NB4 (cell line): ENCODE measurements at regions not wholly inside any gene's neighbourhood (a gene's known extent, or its start where the extent isn't known, plus 50 kb on each side); places are given as distances from the start of the nearest gene placed in this dataset.
"Not testable (repeated sequence)": the region's sequence is repeated elsewhere in the genome, so short reads cannot be mapped to it uniquely, and the experiment has no call there.

Source experiments
- DNase-seq: peaks from one replicate; pipeline ENCODE4 v3.0.0; 2010; ENCODE audit warnings: low read depth
- H3K4me3 ChIP-seq: one replicate; pipeline ENCODE4 v1.5.1; 2011; ENCODE audit warnings: mild to moderate bottlenecking, low read depth, low read length, moderate library complexity
- CTCF ChIP-seq: IDR thresholded peaks from one replicate; pipeline ENCODE4 v1.5.1; 2012; ENCODE audit warnings: low read depth, low read length
- MYC ChIP-seq: IDR thresholded peaks from 2 replicates; pipeline ENCODE4 v1.6.1; 2011; ENCODE audit warnings: low read depth, low read length
- POLR2A ChIP-seq: IDR thresholded peaks from 2 replicates; pipeline ENCODE4 v1.6.1; 2011; ENCODE audit warnings: mild to moderate bottlenecking; ENCODE audit not compliant: insufficient read length; ENCODE audit errors: extremely low read depth
- TF ChIP-seq, protein P1 (sequence below): IDR thresholded peaks from 2 replicates; pipeline ENCODE4 v1.6.1; 2011; ENCODE audit warnings: low read depth, low read length

- no peak for TF ChIP-seq POLR2A
- TF ChIP-seq MYC, result no peak
- TF ChIP-seq, protein P1, sequence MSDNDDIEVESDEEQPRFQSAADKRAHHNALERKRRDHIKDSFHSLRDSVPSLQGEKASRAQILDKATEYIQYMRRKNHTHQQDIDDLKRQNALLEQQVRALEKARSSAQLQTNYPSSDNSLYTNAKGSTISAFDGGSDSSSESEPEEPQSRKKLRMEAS, result no peak
- TF ChIP-seq CTCF, result no peak
- no peak for DNase-seq
- no peak overlapping the region for H3K4me3 ChIP-seq
Measured at GRCh38 chr7:119988401-119988800, 284.6 kb upstream of the KCND2 start.

- DNase-seq, result no peak
- no peak overlapping the region for H3K4me3 ChIP-seq
- TF ChIP-seq, protein P1, result no peak
- no peak for TF ChIP-seq POLR2A
- no peak for TF ChIP-seq CTCF
- no peak for TF ChIP-seq MYC
Measured at GRCh38 chr7:119994928-119995327, 278.0 kb upstream of the KCND2 start.

- TF ChIP-seq POLR2A (no peak), CTCF (no peak), MYC (no peak)
- H3K4me3 ChIP-seq, result no peak overlapping the region
- no peak for DNase-seq
Measured at GRCh38 chr7:119996634-119997033, 276.3 kb upstream of the KCND2 start.

- H3K4me3 ChIP-seq, result no peak overlapping the region
- DNase-seq, result no peak
- TF ChIP-seq CTCF, result no peak
- TF ChIP-seq, protein P1, result no peak
- no peak for TF ChIP-seq POLR2A
- no peak for TF ChIP-seq MYC
Measured at GRCh38 chr7:119999738-120000475, 273.1 kb upstream of the KCND2 start.

- no peak for DNase-seq
- TF ChIP-seq MYC (no peak), POLR2A (no peak), CTCF (no peak)
- TF ChIP-seq, protein P1, result no peak
- H3K4me3 ChIP-seq, result no peak overlapping the region
Measured at GRCh38 chr7:120005720-120006119, 267.3 kb upstream of the KCND2 start.

- H3K4me3 ChIP-seq, DNase-seq: not testable (repeated sequence)
Measured at GRCh38 chr7:120014301-120014700, 258.7 kb upstream of the KCND2 start.
